Muscle of leg (tissue), 3 donors: ENCODE measurements at regions not wholly inside any gene's neighbourhood (a gene's known extent, or its start where the extent isn't known, plus 50 kb on each side); places are given as distances from the start of the nearest gene placed in this dataset.
"Not testable (repeated sequence)": the region's sequence is repeated elsewhere in the genome, so short reads cannot be mapped to it uniquely, and the experiment has no call there.

Experiments
- DNase-seq: peaks from one replicate; pipeline ENCODE4 v3.0.0; 2013
- H3K27ac ChIP-seq: one replicate; pipeline ENCODE4 v1.5.1; 2013; ENCODE audit warnings: mild to moderate bottlenecking, low read length, control low read depth
- H3K27me3 ChIP-seq: one replicate; pipeline ENCODE4 v1.6.1; 2013; ENCODE audit warnings: low read length; ENCODE audit not compliant: control insufficient read depth, insufficient read depth
- H3K36me3 ChIP-seq: one replicate; pipeline ENCODE4 v1.6.1; 2013; ENCODE audit warnings: low read length; ENCODE audit not compliant: control insufficient read depth, insufficient read depth
- H3K4me1 ChIP-seq: one replicate; pipeline ENCODE4 v1.6.1; 2013; ENCODE audit warnings: low read length; ENCODE audit not compliant: control insufficient read depth, insufficient read depth
- H3K4me3 ChIP-seq: one replicate; pipeline ENCODE4 v1.5.1; 2013; ENCODE audit warnings: low read length, control low read depth
- H3K9me3 ChIP-seq: replicated peaks from 2 replicates; pipeline ENCODE4 v1.6.1; 2013; ENCODE audit warnings: low read depth, low read length; ENCODE audit not compliant: control insufficient read depth
- WGBS: methylation state at CpG from one replicate; pipeline ENCODE4 v1.1.5; 2013; ENCODE audit warnings: missing lambda C conversion rate; ENCODE audit not compliant: insufficient coverage; 5-methylcytosine and 5-hydroxymethylcytosine counted together

- 47% methylated on average over 5 of the region's 7 CpGs for WGBS
- Histone ChIP-seq H3K36me3 (no peaks in the 10 kb centered on the region), H3K9me3 (no peaks in the 10 kb centered on the region), H3K4me1 (peaks cover 12% of the 10 kb centered on the region), H3K4me3 (no peak overlapping the region), H3K27me3 (no peaks in the 10 kb centered on the region), H3K27ac (no peak overlapping the region)
- DNase-seq: no peak
Measured at GRCh38 chr9:99488131-99489059, 266.3 kb downstream of the SEC61B start.

GRCh38 chr9:99489060-99489413, 267.0 kb downstream of the SEC61B start:
- Histone ChIP-seq H3K9me3 (no peaks in the 10 kb centered on the region), H3K4me1 (peaks cover 12% of the 10 kb centered on the region), H3K4me3 (no peak overlapping the region), H3K27ac (no peak overlapping the region), H3K27me3 (no peaks in the 10 kb centered on the region), H3K36me3 (no peaks in the 10 kb centered on the region)
- no peak for DNase-seq

GRCh38 chr9:99490729-99491128, 268.6 kb downstream of the SEC61B start:
- peaks cover 12% of the 10 kb centered on the region for H3K4me1 ChIP-seq
- no peak overlapping the region for H3K27ac ChIP-seq
- 14% methylated on average over 3 of the region's 3 CpGs for WGBS
- no peaks in the 10 kb centered on the region for H3K9me3 ChIP-seq
- H3K4me3 ChIP-seq: no peak overlapping the region
- no peaks in the 10 kb centered on the region for H3K36me3 ChIP-seq
- no peaks in the 10 kb centered on the region for H3K27me3 ChIP-seq
- DNase-seq: peak; percentile 16

GRCh38 chr9:99491408-99492158, 269.5 kb downstream of the SEC61B start:
- no peaks in the 10 kb centered on the region for H3K9me3 ChIP-seq
- H3K27ac ChIP-seq: no peak overlapping the region
- H3K36me3 ChIP-seq: no peaks in the 10 kb centered on the region
- 48% methylated on average over 4 of the region's 10 CpGs for WGBS
- H3K4me3 ChIP-seq: no peak overlapping the region
- peak; percentile 84 for DNase-seq
- no peaks in the 10 kb centered on the region for H3K27me3 ChIP-seq
- peaks cover 12% of the 10 kb centered on the region for H3K4me1 ChIP-seq

- Histone ChIP-seq H3K27me3 (no peaks in the 10 kb centered on the region), H3K4me3 (no peak overlapping the region), H3K36me3 (no peaks in the 10 kb centered on the region), H3K27ac (no peak overlapping the region), H3K9me3 (peaks cover 4% of the 10 kb centered on the region), H3K4me1 (no peaks in the 10 kb centered on the region)
- DNase-seq: no peak
- WGBS: 89% methylated on average over 1 of the region's 2 CpGs
Measured at GRCh38 chr9:99497641-99498040, 275.6 kb downstream of the SEC61B start.

- not testable (repeated sequence) for H3K27ac ChIP-seq, H3K4me1 ChIP-seq, DNase-seq, H3K4me3 ChIP-seq, H3K27me3 ChIP-seq, H3K9me3 ChIP-seq, H3K36me3 ChIP-seq
- WGBS: no CpG with 5 or more reads among the region's 16 CpGs
Measured at GRCh38 chr9:99498979-99499378, 276.9 kb downstream of the SEC61B start.

GRCh38 chr9:99505936-99506335, 283.9 kb downstream of the SEC61B start:
- Histone ChIP-seq H3K27ac (no peak overlapping the region), H3K27me3 (no peaks in the 10 kb centered on the region)
- 84% methylated on average over 4 of the region's 4 CpGs for WGBS

GRCh38 chr9:99506747-99507348, 284.8 kb downstream of the SEC61B start:
- Histone ChIP-seq H3K4me3 (no peak overlapping the region), H3K27ac (no peak overlapping the region), H3K9me3 (no peaks in the 10 kb centered on the region), H3K27me3 (no peaks in the 10 kb centered on the region), H3K4me1 (peaks cover 4% of the 10 kb centered on the region), H3K36me3 (no peaks in the 10 kb centered on the region)
- DNase-seq: no peak
- WGBS: no CpG with 5 or more reads among the region's 1 CpG

More at GRCh38 chr9:99505936-99506335, 283.9 kb downstream of the SEC61B start:
- Histone ChIP-seq H3K36me3 (no peaks in the 10 kb centered on the region), H3K4me1 (peaks cover 4% of the 10 kb centered on the region), H3K9me3 (no peaks in the 10 kb centered on the region), H3K4me3 (no peak overlapping the region)
- DNase-seq: no peak

- DNase-seq: peak; percentile 75
- no peaks in the 10 kb centered on the region for H3K27me3 ChIP-seq
- no peaks in the 10 kb centered on the region for H3K36me3 ChIP-seq
- WGBS: 24% methylated on average over 4 of the region's 9 CpGs
- H3K9me3 ChIP-seq: no peaks in the 10 kb centered on the region
- H3K4me3 ChIP-seq: no peak overlapping the region
- H3K27ac ChIP-seq: peak overlapping the region; percentile 32
- peaks cover 4% of the 10 kb centered on the region for H3K4me1 ChIP-seq
Measured at GRCh38 chr9:99509065-99509745, 287.1 kb downstream of the SEC61B start.
